Gastrocnemius medialis (tissue), 4 donors: ENCODE measurements at regions not wholly inside any gene's neighbourhood (a gene's known extent, or its start where the extent isn't known, plus 50 kb on each side); places are given as distances from the start of the nearest gene placed in this dataset.

ENCODE experiments used
- CTCF ChIP-seq, 5 experiments: fragments of 450-650 bp in 3 of 5; fragments of 200-600 bp in 2 of 5; sonication (generic) in 2 of 5; IDR thresholded peaks in 4 of 5; conservative IDR thresholded peaks in 1 of 5; 1 replicate in 4 of 5; 2 replicates in 1 of 5; pipeline ENCODE4 v1.5.1; 2016 to 2019; ENCODE audit warnings: antibody characterized with exemption in 5 of 5, mild to moderate bottlenecking in 3 of 5, moderate library complexity in 3 of 5
- POLR2A ChIP-seq, 2 donors: fragments of 450-650 bp; IDR thresholded peaks; one replicate each; pipeline ENCODE4 v1.6.1; 2017; ENCODE audit warnings: antibody characterized with exemption in 2 of 2, mild to moderate bottlenecking in 2 of 2, moderate library complexity in 2 of 2

GRCh38 chr2:56515399-56515798 is 331.6 kb downstream of the CCDC85A start:
- TF ChIP-seq CTCF (IDR thresholded peaks at IDR 0.05 in 4 of 5, conservative IDR thresholded peaks at IDR 0.05 in 1 of 5) (no peak), POLR2A (IDR thresholded peaks at IDR 0.05) (no peak)
